Urinary bladder (tissue), 3 donors: ENCODE measurements at regions not wholly inside any gene's neighbourhood (a gene's known extent, or its start where the extent isn't known, plus 50 kb on each side); places are given as distances from the start of the nearest gene placed in this dataset.
"Not testable (repeated sequence)": the region's sequence is repeated elsewhere in the genome, so short reads cannot be mapped to it uniquely, and the experiment has no call there.

ENCODE experiments used
- DNase-seq: peaks from one replicate; pipeline ENCODE4 v3.0.0-alpha.2; 2015; ENCODE audit errors: extremely low spot score
- H3K27ac ChIP-seq: one replicate; pipeline ENCODE4 v1.5.1; 2013; ENCODE audit warnings: low read depth, mild to moderate bottlenecking, moderate library complexity
- H3K36me3 ChIP-seq: one replicate; pipeline ENCODE4 v1.6.1; 2013; ENCODE audit warnings: mild to moderate bottlenecking, moderate library complexity; ENCODE audit not compliant: insufficient read depth
- H3K4me1 ChIP-seq: one replicate; pipeline ENCODE4 v1.6.1; 2013; ENCODE audit warnings: mild to moderate bottlenecking, moderate library complexity; ENCODE audit not compliant: insufficient read depth
- H3K4me3 ChIP-seq: one replicate; pipeline ENCODE4 v1.5.1; 2013; ENCODE audit warnings: low read depth, low read length
- WGBS: extraction: QIAGEN DNeasy Blood & Tissue Kit; methylation state at CpG from one replicate; pipeline ENCODE4 v1.1.7; 2013; 5-methylcytosine and 5-hydroxymethylcytosine counted together
- donor health status: healthy with polysubstance abuse.
- donor health status: healthy.

- H3K4me1 ChIP-seq: no peaks in the 10 kb centered on the region
- no peak overlapping the region for H3K4me3 ChIP-seq
- DNase-seq: no peak
- H3K36me3 ChIP-seq: no peaks in the 10 kb centered on the region
- 94% methylated on average over 2 of the region's 2 CpGs for WGBS
- H3K27ac ChIP-seq: no peak overlapping the region
These were observed 261.5 kb upstream of the TARS1 start for GRCh38 chr5:33179301-33179700.

- H3K27ac ChIP-seq: no peak overlapping the region
- 61% methylated on average over 4 of the region's 4 CpGs for WGBS
- no peak for DNase-seq
These were observed 259.9 kb upstream of the TARS1 start for GRCh38 chr5:33180900-33181299.

GRCh38 chr5:33182986-33183385 is 257.8 kb upstream of the TARS1 start:
- no peak for DNase-seq
- H3K4me1 ChIP-seq: no peaks in the 10 kb centered on the region
- H3K36me3 ChIP-seq: no peaks in the 10 kb centered on the region
- no peak overlapping the region for H3K4me3 ChIP-seq
- H3K27ac ChIP-seq: no peak overlapping the region
- WGBS: 83% methylated on average over 4 of the region's 4 CpGs

More at GRCh38 chr5:33180900-33181299, 259.9 kb upstream of the TARS1 start:
- no peak overlapping the region for H3K4me3 ChIP-seq
- H3K4me1 ChIP-seq: no peaks in the 10 kb centered on the region
- no peaks in the 10 kb centered on the region for H3K36me3 ChIP-seq

GRCh38 chr5:33184367-33184766 is 256.4 kb upstream of the TARS1 start:
- H3K27ac ChIP-seq: no peak overlapping the region
- H3K36me3 ChIP-seq: no peaks in the 10 kb centered on the region
- no peak for DNase-seq
- H3K4me1 ChIP-seq: no peaks in the 10 kb centered on the region
- WGBS: 57% methylated on average over 2 of the region's 2 CpGs
- no peak overlapping the region for H3K4me3 ChIP-seq

GRCh38 chr5:33188089-33188488 is 252.7 kb upstream of the TARS1 start:
- WGBS: 89% methylated on average over 4 of the region's 4 CpGs
- H3K4me3 ChIP-seq: no peak overlapping the region
- no peak for DNase-seq
- no peaks in the 10 kb centered on the region for H3K36me3 ChIP-seq
- H3K4me1 ChIP-seq: no peaks in the 10 kb centered on the region
- H3K27ac ChIP-seq: no peak overlapping the region

- no peaks in the 10 kb centered on the region for H3K36me3 ChIP-seq
- no peak for DNase-seq
- H3K4me1 ChIP-seq: no peaks in the 10 kb centered on the region
- no peak overlapping the region for H3K4me3 ChIP-seq
- no peak overlapping the region for H3K27ac ChIP-seq
These were observed 245.9 kb upstream of the TARS1 start for GRCh38 chr5:33194914-33195313.

GRCh38 chr5:33195431-33196165 is 245.2 kb upstream of the TARS1 start:
- no peaks in the 10 kb centered on the region for H3K4me1 ChIP-seq
- H3K36me3 ChIP-seq: no peaks in the 10 kb centered on the region
- H3K27ac ChIP-seq: no peak overlapping the region
- no peak overlapping the region for H3K4me3 ChIP-seq
- WGBS: 57% methylated on average over 3 of the region's 3 CpGs
- no peak for DNase-seq

- H3K4me1 ChIP-seq: no peaks in the 10 kb centered on the region
- DNase-seq: no peak
- no peak overlapping the region for H3K4me3 ChIP-seq
- WGBS: 74% methylated on average over 4 of the region's 4 CpGs
- H3K36me3 ChIP-seq: no peaks in the 10 kb centered on the region
- no peak overlapping the region for H3K27ac ChIP-seq
These were observed 241.9 kb upstream of the TARS1 start for GRCh38 chr5:33198836-33199235.

- DNase-seq: no peak
- WGBS: 38% methylated on average over 1 of the region's 1 CpG
- H3K27ac ChIP-seq: no peak overlapping the region
- H3K4me1 ChIP-seq: no peaks in the 10 kb centered on the region
- no peak overlapping the region for H3K4me3 ChIP-seq
- H3K36me3 ChIP-seq: no peaks in the 10 kb centered on the region
These were observed 236.8 kb upstream of the TARS1 start for GRCh38 chr5:33203931-33204330.

GRCh38 chr5:33205079-33205478 is 235.7 kb upstream of the TARS1 start:
- 74% methylated on average over 3 of the region's 3 CpGs for WGBS
- Histone ChIP-seq H3K36me3 (no peaks in the 10 kb centered on the region), H3K27ac (no peak overlapping the region), H3K4me1 (no peaks in the 10 kb centered on the region), H3K4me3 (no peak overlapping the region)
- DNase-seq: no peak

- no peaks in the 10 kb centered on the region for H3K36me3 ChIP-seq
- DNase-seq: no peak
- H3K4me3 ChIP-seq: no peak overlapping the region
- H3K27ac ChIP-seq: no peak overlapping the region
- no peaks in the 10 kb centered on the region for H3K4me1 ChIP-seq
- WGBS: 63% methylated on average over 1 of the region's 1 CpG
These were observed 234.9 kb upstream of the TARS1 start for GRCh38 chr5:33205727-33206410.

GRCh38 chr5:33206962-33207506 is 233.7 kb upstream of the TARS1 start:
- Histone ChIP-seq H3K4me3 (no peak overlapping the region), H3K36me3 (no peaks in the 10 kb centered on the region), H3K27ac (no peak overlapping the region), H3K4me1 (no peaks in the 10 kb centered on the region)
- no peak for DNase-seq
- 90% methylated on average over 3 of the region's 3 CpGs for WGBS

- no peak overlapping the region for H3K4me3 ChIP-seq
- no peak for DNase-seq
- H3K27ac ChIP-seq: no peak overlapping the region
- no peaks in the 10 kb centered on the region for H3K36me3 ChIP-seq
- WGBS: 80% methylated on average over 9 of the region's 9 CpGs
- no peaks in the 10 kb centered on the region for H3K4me1 ChIP-seq
These were observed 231.5 kb upstream of the TARS1 start for GRCh38 chr5:33209252-33209651.

- DNase-seq, H3K36me3 ChIP-seq, H3K4me3 ChIP-seq, H3K27ac ChIP-seq, H3K4me1 ChIP-seq: not testable (repeated sequence)
These were observed 230.5 kb upstream of the TARS1 start for GRCh38 chr5:33210221-33210620.
